Type B pancreatic cell (in vitro differentiated cells): ENCODE measurements at regions not wholly inside any gene's neighbourhood (a gene's known extent, or its start where the extent isn't known, plus 50 kb on each side); places are given as distances from the start of the nearest gene placed in this dataset.
"Not testable (repeated sequence)": the region's sequence is repeated elsewhere in the genome, so short reads cannot be mapped to it uniquely, and the experiment has no call there.

ENCODE experiments used
- DNase-seq: peaks from one replicate; pipeline ENCODE4 v3.0.0; 2021; ENCODE audit warnings: mixed read lengths; ENCODE audit not compliant: unreplicated experiment; ENCODE audit errors: extremely low spot score
- H3K27ac Mint-ChIP-seq: 2 replicates; pipeline ENCODE4 v1.8.0; 2021; ENCODE audit warnings: mild to moderate bottlenecking, mixed read lengths
- H3K27me3 Mint-ChIP-seq: 2 replicates; pipeline ENCODE4 v1.8.0; 2021; ENCODE audit warnings: mixed read lengths
- H3K36me3 Mint-ChIP-seq: 2 replicates; pipeline ENCODE4 v1.8.0; 2021; ENCODE audit warnings: mixed read lengths
- H3K4me1 Mint-ChIP-seq: one replicate; pipeline ENCODE4 v1.8.0; 2021; ENCODE audit warnings: mixed read lengths; ENCODE audit not compliant: unreplicated experiment
- H3K4me3 Mint-ChIP-seq: 2 replicates; pipeline ENCODE4 v1.8.0; 2021; ENCODE audit warnings: mild to moderate bottlenecking, mixed read lengths
- H3K9me3 Mint-ChIP-seq: 2 replicates; pipeline ENCODE4 v1.8.0; 2021; ENCODE audit warnings: mixed read lengths
- CTCF ChIP-seq: fragments of 200-600 bp; sonication (generic); conservative IDR thresholded peaks from 2 replicates; pipeline ENCODE4 v1.5.0; 2021; ENCODE audit warnings: antibody characterized with exemption, mild to moderate bottlenecking

GRCh38 chr9:88915916-88916315 lies 75.4 kb upstream of the S1PR3 start:
- TF ChIP-seq CTCF: no peak
- no peak for DNase-seq
- peaks cover 6% of the 10 kb centered on the region for H3K9me3 Mint-ChIP-seq
- no peak overlapping the region for H3K4me3 Mint-ChIP-seq
- no peaks in the 10 kb centered on the region for H3K27me3 Mint-ChIP-seq
- no peak overlapping the region for H3K27ac Mint-ChIP-seq
- peaks cover 11% of the 10 kb centered on the region for H3K4me1 Mint-ChIP-seq
- no peaks in the 10 kb centered on the region for H3K36me3 Mint-ChIP-seq

DNA sequence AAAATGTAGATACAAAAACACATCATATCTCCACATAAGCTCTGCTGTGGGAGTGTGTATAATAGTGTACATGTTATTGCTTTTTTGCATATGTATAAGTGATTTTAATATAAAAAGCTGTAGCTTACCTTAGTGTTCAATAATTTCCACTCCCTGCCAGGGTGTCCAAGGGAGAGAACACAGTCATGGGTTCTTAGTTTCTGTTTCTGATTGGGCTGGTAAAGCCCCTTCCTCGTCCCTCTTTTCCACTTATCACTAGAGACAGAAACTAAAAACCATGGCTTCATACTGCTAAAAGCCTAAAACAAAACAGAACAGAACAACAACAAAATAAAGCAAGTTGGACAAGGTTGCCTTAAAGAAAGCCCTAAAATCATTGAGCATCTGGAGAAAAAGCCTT lies 74.4 kb upstream of the S1PR3 start:
- no peak for TF ChIP-seq CTCF
- Mint-ChIP-seq H3K9me3 (peaks cover 6% of the 10 kb centered on the region), H3K4me1 (peaks cover 11% of the 10 kb centered on the region), H3K4me3 (no peak overlapping the region), H3K36me3 (no peaks in the 10 kb centered on the region), H3K27ac (no peak overlapping the region), H3K27me3 (no peaks in the 10 kb centered on the region)
- DNase-seq: no peak

DNA sequence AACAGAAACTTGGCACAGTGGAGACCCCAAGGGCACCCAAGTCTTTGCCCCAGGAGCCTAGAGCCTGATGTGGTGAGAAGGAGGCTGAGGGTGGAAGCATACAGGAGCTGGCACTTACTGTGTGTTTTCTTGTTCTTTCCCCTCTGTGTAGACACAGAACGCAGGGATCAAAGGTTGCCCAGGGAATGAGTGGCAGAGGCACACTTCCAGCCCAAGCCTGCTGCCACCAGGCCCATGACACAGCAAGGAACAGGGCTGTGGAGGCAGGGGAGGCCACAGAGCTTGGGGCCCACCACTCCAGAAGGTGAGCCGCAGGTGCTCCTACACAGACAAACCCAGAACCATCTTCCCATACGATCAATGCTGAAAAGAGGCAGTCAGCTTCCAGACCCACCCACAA lies 73.9 kb upstream of the S1PR3 start:
- Mint-ChIP-seq H3K9me3 (peaks cover 6% of the 10 kb centered on the region), H3K36me3 (no peaks in the 10 kb centered on the region), H3K27me3 (no peaks in the 10 kb centered on the region), H3K4me1 (peaks cover 11% of the 10 kb centered on the region), H3K4me3 (no peak overlapping the region), H3K27ac (no peak overlapping the region)
- TF ChIP-seq CTCF: no peak
- no peak for DNase-seq

DNA sequence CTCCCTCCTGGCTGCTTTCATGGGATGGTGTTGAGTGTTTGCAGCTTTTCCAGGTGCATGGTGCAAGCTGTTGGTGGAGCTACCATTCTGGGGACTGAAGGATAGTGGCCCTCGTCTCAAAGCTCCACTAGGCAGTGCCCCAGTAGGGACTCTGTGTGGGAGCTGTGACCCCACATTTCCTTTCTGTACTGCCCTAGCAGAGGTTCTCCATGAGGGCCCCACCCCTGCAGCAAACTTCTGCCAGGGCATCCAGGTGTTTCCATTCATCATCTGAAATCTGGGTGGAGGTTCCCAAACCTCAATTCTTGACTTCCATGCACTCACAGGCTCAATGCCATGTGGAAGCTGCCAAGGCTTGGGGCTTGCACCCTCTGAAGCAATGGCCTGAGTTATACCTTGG lies 72.7 kb upstream of the S1PR3 start:
- H3K27me3 Mint-ChIP-seq, H3K9me3 Mint-ChIP-seq, H3K4me3 Mint-ChIP-seq, H3K36me3 Mint-ChIP-seq, H3K27ac Mint-ChIP-seq, DNase-seq: not testable (repeated sequence)
- peaks cover 11% of the 10 kb centered on the region for H3K4me1 Mint-ChIP-seq

DNA sequence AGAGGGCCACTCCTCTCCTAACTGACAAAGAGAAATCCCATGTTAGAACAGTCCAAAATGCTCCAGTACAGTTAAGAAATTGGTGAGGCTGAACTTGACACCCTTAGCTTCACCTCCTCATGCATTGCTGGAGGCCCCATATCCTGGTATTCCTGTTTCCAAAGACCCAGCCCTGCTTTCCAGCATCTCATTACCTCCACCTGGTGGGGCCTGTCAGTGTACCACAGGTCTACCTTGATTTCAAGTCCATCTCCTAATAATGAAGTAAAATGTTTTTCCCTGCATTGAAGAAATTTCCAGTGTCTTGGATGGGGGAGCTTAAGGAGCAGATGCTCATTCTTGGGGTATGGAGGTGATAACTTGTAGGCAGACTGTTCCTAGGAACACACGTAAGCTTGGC lies 70.6 kb upstream of the S1PR3 start:
- Mint-ChIP-seq H3K27me3 (peaks cover 2% of the 10 kb centered on the region), H3K36me3 (no peaks in the 10 kb centered on the region), H3K4me3 (no peak overlapping the region), H3K9me3 (peaks cover 6% of the 10 kb centered on the region), H3K4me1 (peaks cover 3% of the 10 kb centered on the region), H3K27ac (no peak overlapping the region)
- no peak for DNase-seq
- no peak for TF ChIP-seq CTCF

GRCh38 chr9:88922091-88922490 lies 69.2 kb upstream of the S1PR3 start:
- no peak for DNase-seq

More at GRCh38 chr9:88922091-88922490, 69.2 kb upstream of the S1PR3 start:
- Mint-ChIP-seq H3K4me1 (peaks cover 3% of the 10 kb centered on the region), H3K27ac (no peak overlapping the region), H3K4me3 (no peak overlapping the region), H3K27me3 (peaks cover 3% of the 10 kb centered on the region), H3K36me3 (no peaks in the 10 kb centered on the region), H3K9me3 (peaks cover 6% of the 10 kb centered on the region)
- TF ChIP-seq CTCF: no peak
